Caco-2 (cell line): ENCODE measurements at regions not wholly inside any gene's neighbourhood (a gene's known extent, or its start where the extent isn't known, plus 50 kb on each side); places are given as distances from the start of the nearest gene placed in this dataset.
"Not testable (repeated sequence)": the region's sequence is repeated elsewhere in the genome, so short reads cannot be mapped to it uniquely, and the experiment has no call there.

Experiments
- BruUV-seq: library from RNA; stranded (reverse); fragments of 400-500 nt; replicated peaks from 2 replicates; lab custom pipeline; 2021; lab: Mats Ljungman, UMichigan
- CTCF ChIA-PET: fragments of 300-600 bp; sonication (Branson Sonifier 250); formaldehyde crosslinking; loops from one replicate; lab custom pipeline; 2022; ENCODE audit warnings: antibody characterized with exemption; lab: Charles Lee
- POLR2A ChIA-PET: fragments of 300-600 bp; sonication (Branson Sonifier 250); formaldehyde crosslinking; loops from one replicate; lab custom pipeline; 2022; ENCODE audit warnings: antibody characterized with exemption; lab: Charles Lee
- DNase-seq, 2 experiments: peaks; one replicate each; pipeline versions ENCODE4 v3.0.0 to v3.0.0-alpha.2; 2020 to 2022
- H3K27me3 ChIP-seq: replicated peaks from 2 replicates; pipeline ENCODE4 v1.6.0; 2011; ENCODE audit warnings: low read length; ENCODE audit not compliant: control insufficient read depth, insufficient read depth
- H3K36me3 ChIP-seq: 2 replicates; pipeline ENCODE4 v1.5.1; 2011; ENCODE audit warnings: low read length; ENCODE audit not compliant: control insufficient read depth, insufficient read depth
- H3K4me1 ChIP-seq: fragments of 250-450 bp; sonication (Bioruptor Pico); 2 replicates; pipeline ENCODE4 v1.5.1; 2020; ENCODE audit warnings: mild to moderate bottlenecking
- H3K4me3 ChIP-seq: 2 replicates; pipeline ENCODE4 v1.5.1; 2011; ENCODE audit warnings: low read depth, mild to moderate bottlenecking, control low read depth, low read length
- H3K9me3 ChIP-seq: fragments of 250-450 bp; sonication (Bioruptor Pico); 2 replicates; pipeline ENCODE4 v1.5.1; 2020; ENCODE audit warnings: mild to moderate bottlenecking, moderate library complexity
- H3K27ac Mint-ChIP-seq: one replicate; pipeline ENCODE4 v1.8.0; 2022; ENCODE audit warnings: mixed read lengths; ENCODE audit not compliant: unreplicated experiment
- H3K27me3 Mint-ChIP-seq: one replicate; pipeline ENCODE4 v1.8.0; 2022; ENCODE audit warnings: mixed read lengths; ENCODE audit not compliant: insufficient read depth, unreplicated experiment
- H3K36me3 Mint-ChIP-seq: one replicate; pipeline ENCODE4 v1.8.0; 2022; ENCODE audit warnings: mild to moderate bottlenecking, mixed read lengths; ENCODE audit not compliant: insufficient read depth, unreplicated experiment
- H3K4me1 Mint-ChIP-seq: one replicate; pipeline ENCODE4 v1.8.0; 2022; ENCODE audit warnings: low read depth, mixed read lengths; ENCODE audit not compliant: unreplicated experiment
- H3K4me3 Mint-ChIP-seq: one replicate; pipeline ENCODE4 v1.8.0; 2022; ENCODE audit warnings: mild to moderate bottlenecking, moderate library complexity, mixed read lengths; ENCODE audit not compliant: unreplicated experiment
- H3K9me3 Mint-ChIP-seq: one replicate; pipeline ENCODE4 v1.8.0; 2022; ENCODE audit warnings: mixed read lengths; ENCODE audit not compliant: unreplicated experiment
- CTCF ChIP-seq, 2 experiments: fragments of 200-600 bp in 1 of 2; IDR thresholded peaks; 1 replicate in 1 of 2; 2 replicates in 1 of 2; pipeline versions ENCODE4 v1.5.1 to v1.8.0; 2011 to 2022; ENCODE audit warnings: antibody characterized with exemption in 1 of 2, control low read depth in 1 of 2, inconsistent platforms in 1 of 2, low read depth in 1 of 2, low read length in 1 of 2, mild to moderate bottlenecking in 1 of 2, moderate library complexity in 1 of 2; ENCODE audit not compliant: insufficient read depth in 1 of 2, severe bottlenecking in 1 of 2, unreplicated experiment in 1 of 2
- intact Hi-C: fragments of 100-400 bp; cut with micrococcal nuclease; formaldehyde crosslinking; loops from one replicate; pipeline ENCODE4 v1.10.0; 2022; ENCODE audit not compliant: unreplicated experiment

GRCh38 chr2:106322281-106322680 lies 128.2 kb upstream of the UXS1 start:
- BruUV-seq = no TSS peak
- no peaks in the 10 kb centered on the region for H3K27me3 ChIP-seq
- Mint-ChIP-seq H3K36me3 (no peaks in the 10 kb centered on the region), H3K27ac (no peak overlapping the region), H3K4me1 (no peaks in the 10 kb centered on the region), H3K27me3 (no peaks in the 10 kb centered on the region), H3K9me3 (no peaks in the 10 kb centered on the region), H3K4me3 (no peak overlapping the region)
- ChIA-PET POLR2A (no interaction called here), CTCF (no interaction called here)
- no peak for TF ChIP-seq CTCF (IDR thresholded peaks at IDR 0.05; ENCODE audit: insufficient read depth in 1 of 2, low read depth in 1 of 2, low read length in 1 of 2, severe bottlenecking in 1 of 2, unreplicated experiment in 1 of 2)
- no peaks in the 10 kb centered on the region for H3K4me1 ChIP-seq
- no peaks in the 10 kb centered on the region for H3K9me3 ChIP-seq
- intact Hi-C loops = no loop called here
- no peaks in the 10 kb centered on the region for H3K36me3 ChIP-seq
- no peak for DNase-seq
- no peak overlapping the region for H3K4me3 ChIP-seq

- not testable (repeated sequence) for H3K4me1 ChIP-seq
Observed at GRCh38 chr2:106320439-106320838, 126.3 kb upstream of the UXS1 start.

GRCh38 chr2:106316915-106317314 lies 122.8 kb upstream of the UXS1 start:
- BruUV-seq = no TSS peak
- intact Hi-C loops = no loop called here
- no peak for DNase-seq

More at GRCh38 chr2:106320439-106320838, 126.3 kb upstream of the UXS1 start:
- CTCF ChIA-PET, H3K27me3 Mint-ChIP-seq, intact Hi-C loops, H3K9me3 Mint-ChIP-seq, H3K36me3 Mint-ChIP-seq, H3K4me3 Mint-ChIP-seq, POLR2A ChIA-PET, BruUV-seq, DNase-seq, H3K4me3 ChIP-seq, H3K9me3 ChIP-seq, H3K27ac Mint-ChIP-seq, H3K27me3 ChIP-seq, H3K4me1 Mint-ChIP-seq, H3K36me3 ChIP-seq: not testable (repeated sequence)

More at GRCh38 chr2:106316915-106317314, 122.8 kb upstream of the UXS1 start:
- no peaks in the 10 kb centered on the region for H3K9me3 Mint-ChIP-seq
- H3K27ac Mint-ChIP-seq = no peak overlapping the region
- no peak for TF ChIP-seq CTCF (IDR thresholded peaks at IDR 0.05; ENCODE audit: insufficient read depth in 1 of 2, low read depth in 1 of 2, low read length in 1 of 2, severe bottlenecking in 1 of 2, unreplicated experiment in 1 of 2)
- H3K4me1 ChIP-seq = no peaks in the 10 kb centered on the region
- no peak overlapping the region for H3K4me3 Mint-ChIP-seq
- no peaks in the 10 kb centered on the region for H3K9me3 ChIP-seq
- POLR2A ChIA-PET = no interaction called here
- CTCF ChIA-PET = no interaction called here
- no peak overlapping the region for H3K4me3 ChIP-seq
- no peaks in the 10 kb centered on the region for H3K36me3 ChIP-seq
- H3K27me3 ChIP-seq = no peaks in the 10 kb centered on the region
- no peaks in the 10 kb centered on the region for H3K36me3 Mint-ChIP-seq
- no peaks in the 10 kb centered on the region for H3K4me1 Mint-ChIP-seq
- H3K27me3 Mint-ChIP-seq = no peaks in the 10 kb centered on the region
